GM12878 (cell line): ENCODE measurements at regions not wholly inside any gene's neighbourhood (a gene's known extent, or its start where the extent isn't known, plus 50 kb on each side); places are given as distances from the start of the nearest gene placed in this dataset.

Experiments used
- ATAC-seq: fragments of 200-7000 bp; cut with Tn5 transposase; 3 replicates; pipeline ENCODE4 v1.9.1; 2020; ENCODE audit warnings: mild to moderate bottlenecking, moderate library complexity
- BruUV-seq: library from RNA; stranded (reverse); fragments of 400-500 nt; replicated peaks from 2 replicates; lab custom pipeline; 2021; lab: Mats Ljungman, UMichigan
- CTCF ChIA-PET: fragments of 300-600 bp; sonication (Branson Sonifier 250); formaldehyde crosslinking; extraction: SDS; loops from one replicate; lab custom pipeline; 2021; ENCODE audit warnings: inconsistent platforms; lab: Yijun Ruan, JAX
- POLR2A ChIA-PET: fragments of 350-600 bp; formaldehyde crosslinking; extraction: SDS; loops from one replicate; lab custom pipeline; 2021; ENCODE audit warnings: inconsistent platforms; lab: Charles Lee
- RAD21 ChIA-PET: fragments of 300-600 bp; sonication (Branson Sonifier 250); formaldehyde crosslinking; loops from one replicate; lab custom pipeline; 2023; ENCODE audit warnings: antibody characterized with exemption; ENCODE audit not compliant: unreplicated experiment; lab: Charles Lee
- SMC1A ChIA-PET: fragments of 300-600 bp; sonication (Branson Sonifier 250); formaldehyde crosslinking; loops from one replicate; lab custom pipeline; 2023; ENCODE audit not compliant: unreplicated experiment, uncharacterized antibody; lab: Charles Lee
- DNase-seq: peaks from one replicate; pipeline ENCODE4 v3.0.0-alpha.2; 2011; ENCODE audit warnings: low read depth, low spot score
- FAIRE-seq: peaks from 3 replicates; lab custom pipeline; 2011; peaks lifted over from hg19 to GRCh38; lab: Jason Lieb, UNC
- H2AFZ ChIP-seq: 2 replicates; pipeline ENCODE4 v1.6.0; 2011; ENCODE audit warnings: low read depth, low read length, control low read depth; ENCODE audit not compliant: control insufficient read depth
- H3K27ac ChIP-seq: 2 replicates; pipeline ENCODE4 v1.5.1; 2011; ENCODE audit warnings: control low read depth; ENCODE audit not compliant: control insufficient read depth, insufficient read depth
- H3K27me3 ChIP-seq, 2 experiments: replicated peaks in 1 of 2; 2 replicates each; pipeline versions ENCODE4 v1.6.0 to v1.6.1; 2011; ENCODE audit warnings: low read length in 1 of 2; ENCODE audit not compliant: control insufficient read depth in 2 of 2, insufficient read depth in 2 of 2
- H3K36me3 ChIP-seq, 2 experiments: 2 replicates each; pipeline ENCODE4 v1.5.1; 2011; ENCODE audit warnings: low read length in 1 of 2; ENCODE audit not compliant: control insufficient read depth in 2 of 2, insufficient read depth in 2 of 2
- H3K4me1 ChIP-seq: 2 replicates; pipeline ENCODE4 v1.6.1; 2011; ENCODE audit warnings: mild to moderate bottlenecking, low read length, moderate library complexity, mixed read lengths; ENCODE audit not compliant: control insufficient read depth, insufficient read depth
- H3K4me2 ChIP-seq: 2 replicates; pipeline ENCODE4 v1.6.0; 2011; ENCODE audit warnings: control low read depth; ENCODE audit not compliant: control insufficient read depth, insufficient read depth
- H3K4me3 ChIP-seq: fragments of 200-600 bp; sonication (generic); 2 replicates; pipeline ENCODE4 v1.5.1; 2016
- H3K79me2 ChIP-seq: 2 replicates; pipeline ENCODE4 v1.6.0; 2011; ENCODE audit warnings: low read length; ENCODE audit not compliant: control insufficient read depth, insufficient read depth
- H3K9ac ChIP-seq: 2 replicates; pipeline ENCODE4 v1.8.0; 2011; ENCODE audit warnings: low read length, control low read depth, mixed read lengths; ENCODE audit not compliant: control insufficient read depth, insufficient read depth
- H3K9me3 ChIP-seq: replicated peaks from 3 replicates; pipeline ENCODE4 v1.5.1; 2011; ENCODE audit warnings: mild to moderate bottlenecking, low read length; ENCODE audit not compliant: control insufficient read depth, insufficient read depth
- H4K20me1 ChIP-seq: 2 replicates; pipeline ENCODE4 v1.6.0; 2011; ENCODE audit not compliant: control insufficient read depth, insufficient read depth
- BRCA1 ChIP-seq: IDR thresholded peaks from 2 replicates; pipeline ENCODE4 v1.6.1; 2011; ENCODE audit warnings: low read depth, low read length, improper control_type of control experiment
- CEBPB ChIP-seq, 2 experiments: fragments of 150-350 bp in 1 of 2; IDR thresholded peaks; 2 replicates each; pipeline ENCODE4 v1.6.1; 2012 to 2014; ENCODE audit warnings: low read depth in 2 of 2, low read length in 2 of 2, borderline replicate concordance in 1 of 2, inconsistent platforms in 1 of 2
- CHD4 ChIP-seq: fragments of 200-600 bp; sonication (generic); IDR thresholded peaks from 2 replicates; pipeline ENCODE4 v1.6.1; 2016; ENCODE audit warnings: mild to moderate bottlenecking
- EZH2 ChIP-seq: IDR thresholded peaks from 2 replicates; pipeline ENCODE4 v1.6.1; 2012; ENCODE audit warnings: low read depth, mild to moderate bottlenecking, control low read depth, inconsistent platforms, low read length, borderline replicate concordance; ENCODE audit not compliant: control insufficient read depth
- HDAC6 ChIP-seq: fragments of 200-600 bp; sonication (generic); IDR thresholded peaks from one replicate; pipeline ENCODE4 v1.8.0; 2017; ENCODE audit warnings: antibody characterized with exemption; ENCODE audit not compliant: unreplicated experiment
- IKZF2 ChIP-seq, 2 experiments: fragments of 450-650 bp; IDR thresholded peaks; 2 replicates each; pipeline ENCODE4 v1.6.1; 2017; ENCODE audit warnings: mild to moderate bottlenecking in 2 of 2, moderate library complexity in 2 of 2
- IRF4 ChIP-seq: IDR thresholded peaks from 2 replicates; pipeline ENCODE4 v1.6.1; 2011; ENCODE audit warnings: low read depth, low read length
- KLF5 ChIP-seq: fragments of 450-650 bp; IDR thresholded peaks from 2 replicates; pipeline ENCODE4 v1.6.1; 2014; ENCODE audit warnings: mild to moderate bottlenecking; ENCODE audit not compliant: partially characterized antibody
- MTA3 ChIP-seq: IDR thresholded peaks from 2 replicates; pipeline ENCODE4 v1.6.1; 2012; ENCODE audit warnings: low read length, inconsistent platforms, borderline replicate concordance
- NFIC ChIP-seq: IDR thresholded peaks from 2 replicates; pipeline ENCODE4 v1.6.1; 2012; ENCODE audit warnings: low read depth, mild to moderate bottlenecking, inconsistent platforms, low read length, moderate library complexity
- SMAD1 ChIP-seq: fragments of 450-650 bp; IDR thresholded peaks from 2 replicates; pipeline ENCODE4 v1.6.1; 2018; ENCODE audit warnings: mild to moderate bottlenecking, low read depth; ENCODE audit not compliant: partially characterized antibody
- TARDBP ChIP-seq: IDR thresholded peaks from 2 replicates; pipeline ENCODE4 v1.6.1; 2016; ENCODE audit warnings: borderline replicate concordance
- TCF7 ChIP-seq: IDR thresholded peaks from 2 replicates; pipeline ENCODE4 v1.6.1; 2014; ENCODE audit warnings: antibody characterized with exemption, borderline replicate concordance
- YY1 ChIP-seq: IDR thresholded peaks from 2 replicates; pipeline ENCODE4 v1.6.1; 2011; ENCODE audit warnings: low read depth, mild to moderate bottlenecking, low read length
- ZZZ3 ChIP-seq: IDR thresholded peaks from 2 replicates; pipeline ENCODE4 v1.6.1; 2011; ENCODE audit warnings: low read depth; ENCODE audit not compliant: control insufficient read depth, insufficient read length
- WGBS: methylation state at CpG from one replicate; pipeline ENCODE4 v1.1.6; 2016; ENCODE audit warnings: low lambda C conversion rate; ENCODE audit not compliant: insufficient replicate concordance, insufficient coverage; ENCODE audit errors: missing lambda C conversion rate; 5-methylcytosine and 5-hydroxymethylcytosine counted together
- in situ Hi-C: fragments of 300-500 bp; cut with MboI; formaldehyde crosslinking; loops from 9 replicates; pipeline ENCODE4 v1.14.3; 2018; ENCODE audit warnings: mixed read lengths
- intact Hi-C: fragments of 100-400 bp; cut with micrococcal nuclease; formaldehyde crosslinking; loops from one replicate; pipeline ENCODE4 v1.14.2; 2022; ENCODE audit not compliant: unreplicated experiment
- TF ChIP-seq, protein P1 (sequence below): IDR thresholded peaks from 2 replicates; pipeline ENCODE4 v1.6.1; 2012; ENCODE audit warnings: low read depth, low read length, improper control_type of control experiment
- TF ChIP-seq, protein P2 (sequence below): IDR thresholded peaks from 2 replicates; pipeline ENCODE4 v1.6.1; 2011; ENCODE audit warnings: low read depth, low read length, improper control_type of control experiment, borderline replicate concordance

DNA sequence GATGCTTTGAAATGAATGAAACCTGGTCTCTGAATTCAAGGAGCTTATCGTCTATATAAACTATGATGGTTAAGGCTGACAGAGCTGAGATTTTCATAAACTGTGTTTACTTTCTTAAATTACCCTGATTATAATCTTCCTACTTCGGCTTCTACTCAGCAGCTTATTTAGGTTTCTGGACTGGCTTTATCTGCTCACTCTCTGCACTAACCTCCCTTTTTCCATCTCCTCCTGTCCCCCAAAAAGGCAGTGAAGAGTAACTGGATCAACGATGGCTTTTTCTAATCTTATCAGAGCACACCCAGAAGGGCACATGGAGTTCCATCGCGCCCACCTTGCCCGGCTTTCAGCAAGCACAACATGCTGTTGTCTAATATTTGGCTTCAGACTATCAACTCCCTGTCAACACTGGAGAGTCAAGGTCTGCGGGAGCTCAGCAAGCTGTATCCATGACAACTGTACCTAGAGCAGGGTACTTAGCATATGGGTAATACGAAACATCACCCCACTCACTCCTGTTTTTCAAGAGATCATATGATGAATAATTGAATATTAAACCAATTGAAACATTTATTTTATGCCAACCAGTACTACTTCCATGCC lies 417.3 kb downstream of the GABRB3 start:
- no peak for TF ChIP-seq EZH2
- TF ChIP-seq TCF7 = no peak
- TF ChIP-seq, all 136 proteins: peak for 0
- Histone ChIP-seq H3K79me2 (no peaks in the 10 kb centered on the region), H3K27me3 (no peaks in the 10 kb centered on the region), H3K36me3 (no peaks in the 10 kb centered on the region), H2AFZ (no peak overlapping the region), H3K9me3 (no peaks in the 10 kb centered on the region; the same call in 2 of the 3 replicates), H3K9ac (no peak overlapping the region), H3K4me1 (no peaks in the 10 kb centered on the region), H3K4me2 (no peak overlapping the region), H4K20me1 (no peaks in the 10 kb centered on the region), H3K27ac (no peak overlapping the region), H3K4me3 (no peak overlapping the region)
- DNase-seq (no peak), ATAC-seq (no peak), FAIRE-seq (no peak)
- in situ Hi-C loops (no loop called here), intact Hi-C loops (no loop called here)
- BruUV-seq = no TSS peak
- RAD21 ChIA-PET = no interaction called here
- SMC1A ChIA-PET = no interaction called here
- POLR2A ChIA-PET = interaction anchor here (0.5 kb wide), 1 partner anchor 77 kb away, joined by 3 read pairs; no protein-coding TSS in a partner anchor
- CTCF ChIA-PET = no interaction called here
- under 1% methylated on average over 8 of the region's 8 CpGs for WGBS

DNA sequence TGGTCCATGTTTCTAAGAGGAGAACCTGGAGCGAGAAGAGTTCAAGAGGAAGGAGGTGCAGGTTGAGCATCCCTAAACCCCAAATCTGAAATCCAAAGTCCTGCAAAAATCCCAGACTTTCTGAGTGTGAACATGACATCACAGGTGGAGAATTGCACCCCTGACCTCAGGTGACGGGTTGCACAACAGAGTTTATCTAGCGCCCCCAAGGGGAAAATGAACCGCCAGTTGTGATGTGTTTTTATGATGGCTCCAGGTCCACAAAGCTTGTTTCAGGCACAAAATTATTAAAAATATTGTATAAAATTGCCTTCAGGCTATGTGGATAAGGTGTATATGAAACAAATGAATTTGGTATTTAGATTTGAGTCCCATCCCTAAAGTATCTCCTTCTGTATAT lies 420.0 kb downstream of the GABRB3 start:
- FAIRE-seq (no peak), DNase-seq (no peak), ATAC-seq (no peak)
- H3K4me3 ChIP-seq = no peak overlapping the region
- ChIA-PET POLR2A (no interaction called here), CTCF (no interaction called here), RAD21 (no interaction called here), SMC1A (no interaction called here)
- H2AFZ ChIP-seq = no peak overlapping the region
- no peaks in the 10 kb centered on the region; the same call in 2 of the 3 replicates for H3K9me3 ChIP-seq
- 11% methylated on average over 4 of the region's 4 CpGs for WGBS
- H3K79me2 ChIP-seq = no peaks in the 10 kb centered on the region
- in situ Hi-C loops = no loop called here
- no peaks in the 10 kb centered on the region for H3K27me3 ChIP-seq
- H3K9ac ChIP-seq = no peak overlapping the region
- H3K4me1 ChIP-seq = no peaks in the 10 kb centered on the region
- no peak overlapping the region for H3K27ac ChIP-seq
- TF ChIP-seq NFIC (no peak), CHD4 (no peak), HDAC6 (no peak), IRF4 (no peak), ZZZ3 (no peak), MTA3 (no peak), CEBPB (IDR thresholded peaks at IDR 0.05; ENCODE audit: borderline replicate concordance in 1 of 2, low read depth in 2 of 2, low read length in 2 of 2) (no peak), TARDBP (no peak), KLF5 (no peak), BRCA1 (no peak), SMAD1 (no peak), YY1 (no peak), IKZF2 (IDR thresholded peaks at IDR 0.05) (no peak)
- TF ChIP-seq, protein P1, sequence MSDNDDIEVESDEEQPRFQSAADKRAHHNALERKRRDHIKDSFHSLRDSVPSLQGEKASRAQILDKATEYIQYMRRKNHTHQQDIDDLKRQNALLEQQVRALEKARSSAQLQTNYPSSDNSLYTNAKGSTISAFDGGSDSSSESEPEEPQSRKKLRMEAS = no peak
- TF ChIP-seq, protein P2, sequence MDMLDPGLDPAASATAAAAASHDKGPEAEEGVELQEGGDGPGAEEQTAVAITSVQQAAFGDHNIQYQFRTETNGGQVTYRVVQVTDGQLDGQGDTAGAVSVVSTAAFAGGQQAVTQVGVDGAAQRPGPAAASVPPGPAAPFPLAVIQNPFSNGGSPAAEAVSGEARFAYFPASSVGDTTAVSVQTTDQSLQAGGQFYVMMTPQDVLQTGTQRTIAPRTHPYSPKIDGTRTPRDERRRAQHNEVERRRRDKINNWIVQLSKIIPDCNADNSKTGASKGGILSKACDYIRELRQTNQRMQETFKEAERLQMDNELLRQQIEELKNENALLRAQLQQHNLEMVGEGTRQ = no peak
- H3K36me3 ChIP-seq = no peaks in the 10 kb centered on the region
- no TSS peak for BruUV-seq
- intact Hi-C loops = no loop called here
- H4K20me1 ChIP-seq = no peaks in the 10 kb centered on the region
- H3K4me2 ChIP-seq = no peak overlapping the region
